ENCODE measurements at regions not wholly inside any gene's neighbourhood (a gene's known extent, or its start where the extent isn't known, plus 50 kb on each side); places are given as distances from the start of the nearest gene placed in this dataset.
"Not testable (repeated sequence)": the region's sequence is repeated elsewhere in the genome, so short reads cannot be mapped to it uniquely, and the experiment has no call there.

DNA sequence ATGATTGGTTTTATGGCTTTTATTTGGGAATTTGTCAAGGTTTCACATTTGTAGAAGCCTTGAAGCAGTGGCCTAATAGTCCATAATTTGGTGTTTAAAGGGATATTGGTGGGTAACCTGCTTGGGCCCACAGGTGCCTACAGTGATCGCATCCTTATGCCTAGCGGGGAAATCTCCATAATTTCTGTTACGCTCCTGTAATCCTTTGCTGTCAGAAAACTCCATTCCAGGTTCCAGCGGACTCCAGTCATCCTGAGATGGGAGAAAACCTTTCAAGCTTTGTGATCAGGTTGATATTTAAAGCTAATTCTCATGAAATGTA, 257.0 kb upstream of the JADE1 start:
- intact Hi-C loops (cut with DNase I) = no loop called here
- no peak for ATAC-seq
- no peak for DNase-seq (ENCODE audit: low spot score)

DNA sequence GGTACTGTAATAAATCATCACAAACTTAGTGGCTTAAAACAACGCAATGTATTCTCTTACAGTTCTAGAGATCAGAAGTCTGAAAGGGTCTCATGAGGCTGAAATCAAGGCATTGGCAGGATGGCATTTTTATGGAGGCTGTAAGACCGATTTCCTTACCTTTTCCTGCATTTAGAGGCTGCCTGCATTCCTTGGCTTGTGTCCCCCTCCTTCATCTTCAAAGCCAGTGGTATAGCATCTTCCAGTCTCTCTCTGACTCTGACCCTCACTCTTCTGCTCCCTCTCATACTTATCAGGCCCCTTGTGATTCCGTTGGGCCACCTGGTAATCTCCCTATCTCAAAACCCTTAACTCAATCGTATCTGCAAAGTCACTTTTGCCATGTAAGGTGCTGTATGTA, 258.2 kb upstream of the JADE1 start:
- no peak for DNase-seq (ENCODE audit: low spot score)
- no peak for ATAC-seq
- intact Hi-C loops (cut with DNase I) = no loop called here

DNA sequence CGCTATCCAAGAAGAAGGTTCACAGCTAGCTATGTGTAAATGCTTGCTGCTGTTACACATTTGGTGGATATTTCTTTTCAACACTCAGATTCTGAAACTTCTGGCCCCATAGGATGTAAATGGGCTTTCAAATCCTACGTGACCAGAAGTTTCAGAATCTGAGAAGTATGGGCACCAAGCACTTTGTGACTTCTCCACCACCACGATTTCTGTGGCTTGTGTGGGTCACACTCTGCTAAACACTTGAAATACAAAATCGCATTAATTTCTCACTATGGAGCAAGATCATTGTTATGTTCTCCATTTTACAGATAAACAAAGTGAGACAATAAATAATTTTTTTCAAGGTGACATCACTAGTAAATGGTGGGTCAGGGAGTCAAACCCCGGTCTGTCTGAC, 259.4 kb upstream of the JADE1 start:
- no peak for ATAC-seq
- intact Hi-C loops (cut with DNase I) = no loop called here

DNA sequence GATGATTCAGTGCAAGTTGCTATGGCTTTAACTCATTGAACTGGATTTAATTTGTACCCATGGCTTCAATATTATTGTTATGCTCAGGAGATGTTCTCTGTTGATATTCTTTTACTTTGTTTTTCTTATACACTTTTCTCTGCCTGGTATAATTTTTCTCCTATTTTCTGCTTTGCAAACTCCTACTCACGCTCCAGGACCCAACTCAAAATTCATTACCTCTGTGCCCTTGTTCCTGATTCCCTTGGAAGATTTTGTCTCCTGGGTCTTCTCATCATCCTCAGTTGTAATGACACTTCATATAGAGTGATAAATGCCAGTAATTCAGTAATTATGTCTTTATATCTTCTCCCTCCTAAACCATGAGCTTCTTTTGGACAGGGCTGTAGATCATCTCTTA, 259.9 kb upstream of the JADE1 start:
- intact Hi-C loops (cut with DNase I) = no loop called here
- ATAC-seq = no peak

More for the DNA sequence above, 259.4 kb upstream of the JADE1 start:
- DNase-seq (ENCODE audit: low spot score) = no peak

DNA sequence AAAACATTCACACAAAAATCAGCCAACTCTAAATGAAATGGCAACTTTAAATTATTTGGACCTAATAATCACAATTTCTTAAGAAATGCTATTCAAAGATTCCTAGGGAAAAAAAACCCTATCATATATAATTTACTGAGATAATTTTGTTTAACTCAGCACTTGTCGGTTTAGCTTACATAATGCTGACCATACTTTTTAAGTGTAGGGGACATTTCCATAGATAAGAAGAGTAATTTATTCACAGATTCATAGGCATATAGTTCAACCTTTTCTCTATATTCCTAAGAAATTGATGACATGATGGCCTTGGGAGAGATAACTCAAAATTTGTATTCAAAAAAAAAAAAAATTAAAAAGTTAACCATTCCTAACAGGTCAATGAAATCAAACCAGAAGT, 260.8 kb upstream of the PGRMC2 start:
- DNase-seq (ENCODE audit: low spot score) = no peak
- ATAC-seq = no peak
- intact Hi-C loops (cut with DNase I) = no loop called here

More for the DNA sequence above, 259.9 kb upstream of the JADE1 start:
- DNase-seq (ENCODE audit: low spot score) = no peak

DNA sequence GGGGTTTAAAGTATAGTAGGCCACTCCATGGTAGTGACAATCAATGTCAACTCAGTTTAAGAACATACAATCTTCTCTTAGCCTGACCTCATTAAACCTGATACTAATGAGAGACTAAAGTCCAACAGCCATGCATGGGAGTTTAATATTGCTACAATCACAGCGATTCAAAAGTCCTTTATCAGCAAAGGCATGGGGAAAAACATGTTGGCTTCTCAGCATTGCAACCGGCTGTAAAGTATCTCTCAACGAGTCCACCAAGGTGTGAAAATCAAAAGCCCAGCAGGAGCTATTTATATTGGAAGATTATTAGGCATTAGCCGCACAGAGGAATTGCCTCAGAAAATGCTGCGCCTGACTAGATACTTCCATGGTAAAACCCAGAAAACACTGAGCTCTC, 256.7 kb upstream of the PGRMC2 start:
- DNase-seq (ENCODE audit: low spot score) (no peak), ATAC-seq (no peak)
- intact Hi-C loops (cut with DNase I) = no loop called here

DNA sequence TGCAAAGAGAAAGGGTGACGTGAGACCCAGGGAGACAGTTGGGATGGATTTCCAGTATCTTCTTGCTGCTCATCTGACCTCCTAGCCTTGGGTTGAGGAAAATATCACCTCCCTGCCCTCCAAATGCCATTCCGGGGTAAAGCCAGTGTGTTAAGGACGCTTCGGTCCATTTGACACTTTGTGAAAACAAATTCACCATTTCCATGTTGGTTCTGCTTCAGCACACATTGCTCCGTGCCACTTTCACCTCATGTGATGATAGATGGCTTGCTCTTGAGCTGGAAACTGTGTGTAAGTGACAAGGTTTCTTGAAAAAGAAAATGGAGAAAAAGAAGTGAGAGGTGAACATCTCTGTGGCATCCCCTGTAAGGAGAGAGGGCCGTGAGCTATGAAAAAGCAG, 256.1 kb upstream of the PGRMC2 start:
- intact Hi-C loops (cut with DNase I) = no loop called here
- ATAC-seq (no peak), DNase-seq (ENCODE audit: low spot score) (no peak)

DNA sequence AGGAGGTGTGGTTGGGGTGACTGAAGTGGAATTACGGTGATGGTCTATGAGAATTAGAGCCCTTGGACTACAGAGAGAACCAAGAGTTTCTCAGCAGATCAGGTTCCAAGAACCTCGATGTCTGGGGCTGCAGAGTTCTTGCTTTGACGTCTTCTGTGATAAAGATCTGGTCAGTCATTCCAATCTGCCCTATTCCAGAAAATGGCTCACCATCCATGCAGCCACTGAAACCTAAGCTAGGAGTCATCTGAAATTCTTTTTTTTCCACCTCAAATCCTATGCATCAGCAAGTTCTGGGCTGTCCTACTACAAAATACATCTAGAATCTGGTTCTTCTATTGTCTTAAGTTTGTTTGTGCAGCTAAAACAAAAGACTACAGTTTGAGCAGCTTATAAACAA, 254.4 kb upstream of the PGRMC2 start:
- intact Hi-C loops (cut with DNase I) = no loop called here
- DNase-seq (ENCODE audit: low spot score) (no peak), ATAC-seq (no peak)

DNA sequence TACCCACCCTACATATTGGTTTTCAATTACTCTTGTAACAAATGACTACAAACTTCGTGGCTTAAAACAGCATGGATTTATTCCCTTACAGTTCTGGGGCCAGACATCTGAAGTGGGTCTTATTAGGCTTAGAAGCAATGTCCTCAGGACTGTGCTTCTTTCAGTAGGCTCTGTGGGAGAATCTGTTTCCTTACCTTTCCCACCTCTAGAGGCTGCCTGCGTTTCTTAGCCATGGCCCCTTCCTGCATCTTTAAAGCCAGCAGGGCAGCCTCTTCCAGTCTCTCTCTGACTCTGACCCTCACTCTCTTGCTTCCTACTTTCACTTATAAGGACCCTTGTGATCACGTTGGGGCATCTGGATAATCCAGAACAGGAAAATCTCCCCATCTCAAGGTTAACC, 252.5 kb upstream of the PGRMC2 start:
- intact Hi-C loops (cut with DNase I) = no loop called here
- no peak for DNase-seq (ENCODE audit: low spot score)
- no peak for ATAC-seq

DNA sequence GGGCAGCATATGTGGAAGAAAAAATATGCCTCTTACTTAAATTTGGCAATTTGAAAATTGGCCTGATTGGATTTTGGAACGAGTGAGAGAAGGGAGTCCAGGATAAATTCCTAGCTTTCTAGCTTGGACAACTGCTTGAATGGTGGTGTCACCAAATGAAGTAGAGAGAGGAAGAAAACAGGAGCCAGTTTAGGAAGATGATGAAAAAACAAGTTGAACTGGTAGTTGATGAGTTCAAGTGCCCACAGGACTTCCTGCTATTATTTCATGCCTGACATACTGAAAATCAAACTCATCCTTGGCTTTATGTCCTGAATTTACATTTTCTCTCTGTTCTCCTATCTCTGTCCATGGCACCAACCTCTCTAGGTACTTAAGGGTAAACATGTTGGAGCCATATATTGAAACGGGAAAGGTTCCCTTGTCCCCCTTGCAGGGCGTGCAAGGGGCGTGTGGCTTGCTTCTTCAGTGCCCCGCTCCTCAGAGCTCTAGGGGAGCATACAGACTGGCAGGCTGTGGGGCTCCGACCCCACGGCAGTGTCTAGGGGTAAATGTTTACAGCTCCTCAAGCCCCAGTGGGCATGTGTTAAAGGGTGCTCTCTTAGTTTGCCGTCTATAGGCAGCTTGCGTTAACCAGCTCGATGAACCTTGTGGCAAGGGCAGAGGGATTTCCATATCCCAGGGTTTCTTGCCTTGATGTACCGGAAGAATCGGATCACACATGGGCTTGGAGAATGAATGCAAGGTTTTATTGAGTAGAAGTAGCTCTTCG, 250.7 kb upstream of the PGRMC2 start:
- DNase-seq (ENCODE audit: low spot score) = no peak
- intact Hi-C loops (cut with DNase I) = no loop called here
- ATAC-seq = peak; percentile 38

DNA sequence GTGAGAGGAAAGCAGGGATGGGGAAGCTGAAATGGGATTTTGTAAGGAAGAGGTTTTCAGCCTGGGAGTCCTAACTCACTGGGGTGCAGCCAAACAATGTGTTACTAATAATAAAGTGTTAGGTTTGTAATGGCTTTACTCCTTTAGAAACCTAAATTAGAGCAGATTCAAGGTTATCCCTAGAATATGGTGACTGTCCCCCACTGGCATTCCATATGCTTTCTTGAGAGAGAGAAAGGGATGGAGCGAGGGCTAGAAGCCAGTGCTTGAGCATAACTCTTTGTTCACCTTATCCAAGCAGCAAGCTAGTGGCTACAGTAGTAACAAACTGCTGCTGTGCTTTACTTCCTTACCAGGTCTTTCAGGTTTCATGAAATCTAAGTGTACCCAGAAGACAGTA, 249.1 kb upstream of the PGRMC2 start:
- ATAC-seq = no peak
- intact Hi-C loops (cut with DNase I) = no loop called here
- DNase-seq (ENCODE audit: low spot score) = no peak

DNA sequence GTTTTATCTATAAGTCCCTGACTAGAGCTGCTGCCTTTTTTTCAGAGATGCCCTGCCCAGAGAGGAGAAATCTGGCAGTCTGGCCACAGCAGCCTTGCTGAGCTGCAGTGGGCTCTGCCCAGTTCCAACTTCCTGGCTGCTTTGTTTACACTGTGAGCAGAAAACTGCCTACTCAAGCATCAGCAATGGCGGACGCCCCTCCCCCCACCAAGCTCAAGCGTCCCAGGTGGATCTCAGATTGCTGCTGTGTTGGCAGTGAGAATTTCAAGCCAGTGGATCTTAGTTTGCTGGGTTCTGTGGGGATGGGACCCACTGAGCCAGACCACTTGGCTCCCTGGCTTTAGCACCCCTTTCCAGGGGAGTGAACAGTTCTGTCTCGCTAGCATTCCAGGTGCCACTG, 247.9 kb upstream of the PGRMC2 start:
- ATAC-seq; intact Hi-C loops (cut with DNase I); DNase-seq (ENCODE audit: low spot score): not testable (repeated sequence)

DNA sequence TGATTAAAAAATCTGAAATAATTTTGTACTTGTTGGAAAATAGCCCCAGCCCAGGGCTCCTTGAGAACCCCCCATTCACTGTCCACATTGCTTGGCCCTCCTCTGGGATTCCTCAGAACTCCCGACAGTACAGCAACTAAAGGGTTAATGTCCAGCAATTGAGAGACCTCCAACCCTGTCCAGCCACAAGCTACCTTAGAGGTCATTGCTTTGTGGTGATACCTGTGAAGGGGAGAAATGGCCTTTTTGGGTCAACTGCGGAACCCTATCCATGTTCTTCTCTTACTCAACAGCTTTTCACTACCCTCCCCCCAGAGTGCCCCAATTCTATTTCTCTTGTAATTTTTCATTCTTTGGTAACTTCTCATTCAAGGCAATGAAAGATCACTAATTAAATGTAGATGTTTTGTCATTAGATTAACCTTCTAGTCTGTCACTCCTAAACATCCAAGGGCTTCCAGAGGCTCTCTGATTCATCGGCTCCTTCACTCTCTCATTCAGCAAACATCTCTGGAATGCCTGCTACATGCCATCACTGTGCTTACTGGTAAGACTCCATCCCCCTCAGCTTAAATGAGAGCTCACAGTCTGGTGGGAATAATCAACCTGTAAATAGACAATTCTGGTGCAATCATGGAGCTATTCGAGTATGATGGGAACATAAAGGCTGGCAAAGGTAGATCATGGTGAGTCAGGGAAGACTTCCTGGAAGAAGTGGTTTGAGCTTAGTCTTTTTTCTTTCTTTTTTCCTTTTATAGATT, 241.4 kb upstream of the PGRMC2 start:
- intact Hi-C loops (cut with DNase I) = no loop called here
- DNase-seq (ENCODE audit: low spot score) (no peak), ATAC-seq (peak; percentile 82)

DNA sequence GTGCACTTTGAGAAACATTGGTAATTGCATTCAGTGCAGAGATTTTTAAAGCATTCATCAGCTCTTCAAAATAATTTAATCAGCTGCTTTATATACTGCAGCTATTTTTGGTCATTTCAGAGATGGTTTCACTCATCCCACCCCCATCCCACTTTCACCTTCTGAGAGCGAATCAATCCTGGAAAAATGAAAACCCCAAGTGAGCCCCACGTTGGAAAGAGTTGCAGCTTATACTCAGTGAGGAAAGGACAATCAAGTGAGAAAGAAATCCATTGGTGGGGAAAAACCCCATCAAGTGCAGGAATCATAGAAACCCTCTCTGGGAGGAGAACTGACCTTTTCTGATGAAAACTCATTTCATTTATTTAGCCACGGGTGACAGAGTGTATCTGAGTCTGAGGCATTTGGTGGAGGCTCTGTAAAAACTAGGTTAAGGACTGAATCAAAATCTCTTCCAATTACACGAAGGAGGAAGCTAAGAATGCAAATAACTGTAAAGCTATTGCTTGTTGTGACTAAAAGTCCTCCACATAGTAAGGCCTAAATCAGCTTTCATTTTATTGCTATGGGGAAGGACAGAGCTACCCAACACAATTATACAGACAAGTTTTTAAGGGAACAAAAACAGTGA, 240.4 kb upstream of the PGRMC2 start:
- ATAC-seq (no peak), DNase-seq (ENCODE audit: low spot score) (no peak)
- intact Hi-C loops (cut with DNase I) = no loop called here

DNA sequence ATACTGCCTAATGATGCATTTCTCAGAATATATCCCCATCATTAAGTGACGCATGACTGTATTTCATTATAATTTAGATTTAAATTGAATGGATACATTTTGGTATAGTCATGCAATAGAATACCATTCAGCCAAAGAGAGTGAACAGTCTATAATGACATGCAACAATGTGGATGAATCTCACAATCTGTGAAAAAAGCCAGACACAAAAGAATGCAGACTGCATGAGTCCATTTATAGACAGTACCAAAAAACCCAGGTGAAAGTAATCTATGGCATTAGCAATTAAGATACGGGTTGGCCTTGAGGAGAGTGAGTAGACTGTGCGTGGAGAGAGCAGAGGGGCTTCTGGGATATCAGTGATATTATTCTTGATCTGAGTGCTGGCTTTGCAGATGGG, 239.7 kb upstream of the PGRMC2 start:
- ATAC-seq (no peak), DNase-seq (ENCODE audit: low spot score) (no peak)
- intact Hi-C loops (cut with DNase I) = no loop called here

DNA sequence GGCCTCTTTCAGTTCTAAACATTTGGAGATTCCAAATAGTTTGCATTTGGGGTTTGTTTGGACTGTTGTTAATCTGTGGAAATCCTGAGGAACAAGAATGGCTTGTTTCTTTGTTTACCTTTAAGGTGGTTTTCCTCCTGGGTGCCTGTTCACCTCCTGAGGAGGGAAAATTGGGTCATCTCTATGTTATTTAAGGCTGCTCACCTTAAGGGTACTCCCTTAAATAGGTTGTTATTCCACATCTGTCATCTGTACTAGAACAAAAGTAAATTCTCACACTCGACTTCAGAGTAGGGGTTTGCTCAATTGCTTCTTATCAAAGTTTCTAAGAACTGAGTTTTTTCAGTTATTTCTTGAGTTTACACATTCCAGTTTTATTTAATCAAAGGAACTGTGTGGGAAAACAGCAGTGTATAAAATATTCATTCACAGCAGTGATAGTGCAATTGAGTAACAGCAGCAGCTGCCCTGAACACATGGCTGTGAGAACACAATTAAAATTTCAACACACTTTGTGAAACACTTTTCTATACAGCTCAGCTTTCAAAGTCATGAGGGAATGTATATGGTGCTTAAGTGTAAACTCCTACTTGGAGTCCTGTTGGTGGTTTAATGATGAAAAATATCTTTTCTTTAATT, 238.5 kb upstream of the PGRMC2 start:
- intact Hi-C loops (cut with DNase I) = no loop called here
- DNase-seq (ENCODE audit: low spot score) (no peak), ATAC-seq (no peak)

DNA sequence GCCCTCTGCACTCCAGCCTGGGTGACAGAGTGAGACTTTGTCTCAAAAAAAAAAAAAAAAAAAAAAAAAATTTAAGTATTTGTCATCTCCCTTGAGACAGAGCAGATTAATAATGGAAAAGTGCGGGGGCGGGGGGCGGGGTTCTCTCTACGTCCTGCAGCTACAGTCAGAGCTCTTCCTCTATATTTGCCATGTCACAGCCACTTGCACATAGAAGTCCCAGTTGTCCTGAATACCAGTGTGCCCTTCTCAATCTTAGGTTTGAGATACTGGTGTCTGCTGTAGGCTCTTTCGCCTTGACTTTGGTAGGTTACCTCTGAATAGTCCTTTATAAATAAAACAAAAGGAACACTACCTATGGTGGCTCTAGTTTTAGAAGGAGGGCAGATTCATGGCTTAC, 237.8 kb upstream of the PGRMC2 start:
- ATAC-seq (no peak), DNase-seq (ENCODE audit: low spot score) (no peak)
- intact Hi-C loops (cut with DNase I) = no loop called here

DNA sequence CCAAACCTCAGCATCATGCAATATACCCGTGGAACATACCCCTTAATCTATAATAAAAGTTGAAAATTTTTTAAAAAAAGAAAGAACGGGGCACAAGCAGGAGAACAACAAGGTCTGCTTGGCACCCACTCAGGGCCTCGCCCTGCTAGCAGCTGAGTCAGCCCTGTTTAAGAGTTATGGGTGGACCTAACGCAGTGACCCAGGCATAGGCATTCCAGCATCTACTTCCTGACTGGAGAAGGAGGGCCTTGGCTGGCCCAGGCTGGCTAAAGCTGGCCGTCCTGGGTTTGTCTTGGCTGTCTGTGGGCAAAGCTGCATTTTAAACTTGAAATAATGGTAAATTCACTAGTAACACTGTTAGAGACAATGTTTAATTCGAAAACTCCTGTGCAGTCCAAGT, 236.7 kb upstream of the PGRMC2 start:
- intact Hi-C loops (cut with DNase I) = no loop called here
- peak; percentile 73 for ATAC-seq
- DNase-seq (ENCODE audit: low spot score) = no peak

DNA sequence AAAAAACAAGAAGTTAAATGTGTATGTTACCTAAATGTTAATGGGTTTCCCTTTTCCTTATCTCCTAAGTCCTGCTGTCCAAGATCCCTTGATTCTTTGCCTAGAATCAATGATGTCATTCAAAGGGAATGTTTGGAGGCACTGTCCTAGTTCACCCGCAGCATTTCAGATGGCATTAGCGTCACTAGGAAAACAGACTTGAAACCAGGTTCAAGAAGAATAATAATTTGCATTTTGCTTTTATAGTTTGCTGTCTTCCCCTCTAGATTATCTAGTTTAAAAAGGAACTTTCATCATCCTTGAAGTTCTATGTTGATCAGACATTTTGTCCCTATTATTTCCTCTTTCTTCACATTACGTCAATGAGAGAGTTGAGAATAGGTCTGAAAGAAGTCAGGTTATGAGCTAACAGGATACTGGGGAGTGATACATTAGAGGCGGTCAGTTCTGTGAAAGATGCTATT, 234.1 kb upstream of the PGRMC2 start:
- DNase-seq (ENCODE audit: low spot score) (no peak), ATAC-seq (no peak)
- intact Hi-C loops (cut with DNase I) = no loop called here

DNA sequence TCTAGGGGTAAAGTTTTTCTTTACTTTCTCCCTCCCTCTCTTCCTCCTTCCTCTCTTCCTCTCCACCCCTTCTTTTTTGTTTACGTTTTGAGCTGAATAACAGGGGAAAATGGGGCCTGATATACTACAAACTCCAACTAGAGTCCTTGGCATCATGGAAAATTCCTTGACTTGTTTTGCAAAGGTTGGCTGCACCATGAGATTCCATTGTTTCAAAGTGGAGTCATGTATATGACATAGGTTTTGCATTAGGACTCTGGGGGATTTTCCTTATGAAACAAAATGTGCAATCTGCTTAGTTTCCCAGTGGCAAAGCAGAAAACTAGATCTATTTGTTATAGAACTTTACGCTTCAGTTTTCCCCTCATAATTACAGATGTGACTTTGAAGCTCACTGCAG, 233.5 kb upstream of the PGRMC2 start:
- intact Hi-C loops (cut with DNase I) = no loop called here
- DNase-seq (ENCODE audit: low spot score) = no peak
- ATAC-seq = no peak

Data from sciatic nerve (tissue), 2 donors.